RCC 7860 (cell line): ENCODE measurements at regions not wholly inside any gene's neighbourhood (a gene's known extent, or its start where the extent isn't known, plus 50 kb on each side); places are given as distances from the start of the nearest gene placed in this dataset.
"Not testable (repeated sequence)": the region's sequence is repeated elsewhere in the genome, so short reads cannot be mapped to it uniquely, and the experiment has no call there.

Source experiments
- DNase-seq: peaks from one replicate; pipeline ENCODE4 v3.0.0-alpha.2; 2015; ENCODE audit warnings: low spot score
- FAIRE-seq: peaks from 2 replicates; lab custom pipeline; 2012; peaks lifted over from hg19 to GRCh38; lab: Jason Lieb, UNC

DNA sequence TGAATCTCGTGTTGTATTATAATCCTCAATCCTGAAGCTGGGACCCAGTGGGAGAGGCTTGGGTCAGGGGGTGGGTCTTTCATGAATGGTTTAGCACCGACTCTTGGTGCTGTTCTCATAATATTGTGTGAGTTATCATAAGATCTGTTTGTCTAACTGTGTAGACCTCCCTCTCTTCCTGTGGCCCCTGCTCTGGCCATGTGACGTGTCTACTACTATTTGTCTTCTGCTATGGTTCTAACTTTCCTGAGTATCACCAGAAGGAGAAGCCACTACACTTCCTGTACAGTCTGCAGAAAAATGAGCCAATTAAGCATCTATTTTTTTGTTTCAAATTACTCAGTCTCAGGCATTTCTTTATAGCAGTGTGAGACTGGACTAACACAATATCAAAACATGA is 379.7 kb downstream of the TP53TG3F start:
- not testable (repeated sequence) for DNase-seq, FAIRE-seq

- not testable (repeated sequence) for FAIRE-seq, DNase-seq
Observed at GRCh38 chr16:33844533-33844932, 385.1 kb downstream of the TP53TG3F start.
